IMR-90 (cell line): ENCODE measurements at regions not wholly inside any gene's neighbourhood (a gene's known extent, or its start where the extent isn't known, plus 50 kb on each side); places are given as distances from the start of the nearest gene placed in this dataset.

Source experiments
- BHLHE40 ChIP-seq: fragments of 150-350 bp; IDR thresholded peaks from 2 replicates; pipeline ENCODE4 v1.6.1; 2016; ENCODE audit warnings: mild to moderate bottlenecking, low read depth, low read length
- ELK1 ChIP-seq: fragments of 150-350 bp; IDR thresholded peaks from 2 replicates; pipeline ENCODE4 v1.6.1; 2016; ENCODE audit warnings: low read depth, mild to moderate bottlenecking, low read length, moderate library complexity, borderline replicate concordance
- FOS ChIP-seq: fragments of 150-350 bp; IDR thresholded peaks from 2 replicates; pipeline ENCODE4 v1.6.1; 2016; ENCODE audit warnings: low read depth, low read length
- MAZ ChIP-seq: IDR thresholded peaks from 2 replicates; pipeline ENCODE4 v1.6.1; 2012; ENCODE audit warnings: low read depth, mild to moderate bottlenecking, low read length, improper control_type of control experiment, moderate library complexity, borderline replicate concordance
- MXI1 ChIP-seq: IDR thresholded peaks from 2 replicates; pipeline ENCODE4 v1.6.1; 2012; ENCODE audit warnings: low read depth, mild to moderate bottlenecking, low read length, moderate library complexity, borderline replicate concordance
- POLR2A ChIP-seq: IDR thresholded peaks from 2 replicates; pipeline ENCODE4 v1.6.1; 2012; ENCODE audit warnings: mild to moderate bottlenecking, low read depth, low read length
- RAD21 ChIP-seq: IDR thresholded peaks from 2 replicates; pipeline ENCODE4 v1.6.1; 2012; ENCODE audit warnings: low read length, improper control_type of control experiment
- TF ChIP-seq, protein P1 (sequence below): conservative IDR thresholded peaks from 2 replicates; pipeline ENCODE4 v1.5.1; 2012; ENCODE audit warnings: mild to moderate bottlenecking, low read depth, low read length, improper control_type of control experiment
- TF ChIP-seq, protein P2 (sequence below): fragments of 150-350 bp; IDR thresholded peaks from 2 replicates; pipeline ENCODE4 v1.6.1; 2017; ENCODE audit warnings: mild to moderate bottlenecking, antibody characterized with exemption, low read length, low read depth

GRCh38 chr1:98260412-98260811 is 339.6 kb upstream of the DPYD start:
- TF ChIP-seq RAD21 = no peak
- TF ChIP-seq POLR2A = no peak
- TF ChIP-seq, protein P1, sequence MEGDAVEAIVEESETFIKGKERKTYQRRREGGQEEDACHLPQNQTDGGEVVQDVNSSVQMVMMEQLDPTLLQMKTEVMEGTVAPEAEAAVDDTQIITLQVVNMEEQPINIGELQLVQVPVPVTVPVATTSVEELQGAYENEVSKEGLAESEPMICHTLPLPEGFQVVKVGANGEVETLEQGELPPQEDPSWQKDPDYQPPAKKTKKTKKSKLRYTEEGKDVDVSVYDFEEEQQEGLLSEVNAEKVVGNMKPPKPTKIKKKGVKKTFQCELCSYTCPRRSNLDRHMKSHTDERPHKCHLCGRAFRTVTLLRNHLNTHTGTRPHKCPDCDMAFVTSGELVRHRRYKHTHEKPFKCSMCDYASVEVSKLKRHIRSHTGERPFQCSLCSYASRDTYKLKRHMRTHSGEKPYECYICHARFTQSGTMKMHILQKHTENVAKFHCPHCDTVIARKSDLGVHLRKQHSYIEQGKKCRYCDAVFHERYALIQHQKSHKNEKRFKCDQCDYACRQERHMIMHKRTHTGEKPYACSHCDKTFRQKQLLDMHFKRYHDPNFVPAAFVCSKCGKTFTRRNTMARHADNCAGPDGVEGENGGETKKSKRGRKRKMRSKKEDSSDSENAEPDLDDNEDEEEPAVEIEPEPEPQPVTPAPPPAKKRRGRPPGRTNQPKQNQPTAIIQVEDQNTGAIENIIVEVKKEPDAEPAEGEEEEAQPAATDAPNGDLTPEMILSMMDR = no peak
- TF ChIP-seq MXI1 = no peak
- TF ChIP-seq, protein P2, sequence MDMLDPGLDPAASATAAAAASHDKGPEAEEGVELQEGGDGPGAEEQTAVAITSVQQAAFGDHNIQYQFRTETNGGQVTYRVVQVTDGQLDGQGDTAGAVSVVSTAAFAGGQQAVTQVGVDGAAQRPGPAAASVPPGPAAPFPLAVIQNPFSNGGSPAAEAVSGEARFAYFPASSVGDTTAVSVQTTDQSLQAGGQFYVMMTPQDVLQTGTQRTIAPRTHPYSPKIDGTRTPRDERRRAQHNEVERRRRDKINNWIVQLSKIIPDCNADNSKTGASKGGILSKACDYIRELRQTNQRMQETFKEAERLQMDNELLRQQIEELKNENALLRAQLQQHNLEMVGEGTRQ = no peak
- no peak for TF ChIP-seq MAZ
- no peak for TF ChIP-seq ELK1
- no peak for TF ChIP-seq BHLHE40
- TF ChIP-seq FOS = no peak
